HepG2 (cell line): ENCODE measurements at regions not wholly inside any gene's neighbourhood (a gene's known extent, or its start where the extent isn't known, plus 50 kb on each side); places are given as distances from the start of the nearest gene placed in this dataset.

ENCODE experiments used
- ATAC-seq: fragments of 200-7000 bp; cut with Tn5 transposase; 3 replicates; pipeline ENCODE4 v1.9.1; 2020; ENCODE audit warnings: mild to moderate bottlenecking, moderate library complexity
- BruUV-seq: library from RNA; stranded (reverse); fragments of 400-500 nt; replicated peaks from 2 replicates; lab custom pipeline; 2021; lab: Mats Ljungman, UMichigan
- CTCF ChIA-PET: fragments of 300-600 bp; formaldehyde crosslinking; extraction: SDS; loops from one replicate; lab custom pipeline; 2021; ENCODE audit warnings: low total read pairs, inconsistent platforms, low intra/inter-chr PET ratio; lab: Yijun Ruan, JAX
- POLR2A ChIA-PET: fragments of 350-600 bp; sonication (Branson Sonifier 250); formaldehyde crosslinking; loops from one replicate; lab custom pipeline; 2020; ENCODE audit warnings: antibody characterized with exemption, inconsistent platforms; lab: Yijun Ruan, JAX
- DNase-seq: peaks from one replicate; pipeline ENCODE4 v3.0.0-alpha.2; 2015; ENCODE audit warnings: low spot score
- FAIRE-seq: peaks from 3 replicates; lab custom pipeline; 2011; peaks lifted over from hg19 to GRCh38; lab: Jason Lieb, UNC
- H2AFZ ChIP-seq: one replicate; pipeline ENCODE4 v1.6.1; 2011; ENCODE audit warnings: low read length, inconsistent platforms
- H3K27ac ChIP-seq: fragments of 300-600 bp; 3 replicates; pipeline ENCODE4 v1.8.0; 2011; ENCODE audit warnings: mixed run types, mild to moderate bottlenecking, mixed read lengths, low read length, inconsistent platforms; ENCODE audit not compliant: insufficient read depth; ENCODE audit errors: extremely low read length
- H3K27me3 ChIP-seq, 2 experiments: fragments of 200-600 bp in 1 of 2; 2 replicates in 1 of 2; 3 replicates in 1 of 2; pipeline versions ENCODE4 v1.6.0 to v1.8.0; 2011; ENCODE audit warnings: low read length in 2 of 2, mild to moderate bottlenecking in 2 of 2, moderate library complexity in 2 of 2, inconsistent platforms in 1 of 2; ENCODE audit not compliant: insufficient read depth in 2 of 2, control insufficient read depth in 1 of 2
- H3K36me3 ChIP-seq, 2 experiments: fragments of 200-600 bp in 1 of 2; replicated peaks in 1 of 2; 2 replicates in 1 of 2; 3 replicates in 1 of 2; pipeline versions ENCODE4 v1.5.1 to v1.8.0; 2011; ENCODE audit warnings: low read length in 2 of 2, inconsistent platforms in 1 of 2; ENCODE audit not compliant: insufficient read depth in 2 of 2, control insufficient read depth in 1 of 2
- H3K4me1 ChIP-seq: 2 replicates; pipeline ENCODE4 v1.5.1; 2012; ENCODE audit warnings: low read length, inconsistent platforms; ENCODE audit not compliant: insufficient read depth
- H3K4me2 ChIP-seq: 2 replicates; pipeline ENCODE4 v1.6.0; 2011; ENCODE audit warnings: low read depth, low read length, inconsistent platforms
- H3K4me3 ChIP-seq, 3 experiments: fragments of 200-600 bp in 1 of 3; sonication (generic), shearing (Covaris generic) in 1 of 3; replicated peaks in 1 of 3; 2 replicates each; pipeline ENCODE4 v1.5.1; 2011 to 2016; ENCODE audit warnings: low read length in 3 of 3, inconsistent platforms in 2 of 3, low read depth in 2 of 3, mild to moderate bottlenecking in 2 of 3, control low read depth in 1 of 3, mixed read lengths in 1 of 3; ENCODE audit not compliant: insufficient read depth in 1 of 3
- H3K79me2 ChIP-seq: one replicate; pipeline ENCODE4 v1.6.1; 2011; ENCODE audit warnings: low read length, inconsistent platforms; ENCODE audit not compliant: insufficient read depth
- H3K9ac ChIP-seq: 2 replicates; pipeline ENCODE4 v1.6.0; 2011; ENCODE audit warnings: mild to moderate bottlenecking, low read depth, low read length, inconsistent platforms; ENCODE audit not compliant: insufficient read depth
- H3K9me3 ChIP-seq: 2 replicates; pipeline ENCODE4 v1.5.1; 2012; ENCODE audit warnings: mild to moderate bottlenecking, low read length
- H4K20me1 ChIP-seq: 2 replicates; pipeline ENCODE4 v1.6.0; 2011; ENCODE audit warnings: inconsistent platforms, mild to moderate bottlenecking, low read length, moderate library complexity; ENCODE audit not compliant: insufficient read depth
- AHR ChIP-seq: IDR thresholded peaks from 2 replicates; pipeline ENCODE4 v1.6.1; 2018; ENCODE audit warnings: missing genetic modification reagents, missing compliant biosample characterization
- EEA1 ChIP-seq: sonication (generic); formaldehyde crosslinking; IDR thresholded peaks from 2 replicates; pipeline ENCODE4 v1.5.1; 2020; ENCODE audit warnings: mild to moderate bottlenecking, missing genetic modification reagents, borderline replicate concordance
- ELF4 ChIP-seq: sonication (generic); formaldehyde crosslinking; IDR thresholded peaks from 2 replicates; pipeline ENCODE4 v1.5.0; 2020; ENCODE audit warnings: missing genetic modification reagents, mild to moderate bottlenecking, moderate library complexity, borderline replicate concordance
- SIX1 ChIP-seq: sonication (generic); formaldehyde crosslinking; IDR thresholded peaks from 2 replicates; pipeline ENCODE4 v1.4.0; 2020; ENCODE audit warnings: missing genetic modification reagents, borderline replicate concordance
- SP1 ChIP-seq, 2 experiments: fragments of 450-650 bp in 1 of 2; sonication (generic) in 1 of 2; formaldehyde crosslinking in 1 of 2; IDR thresholded peaks; 2 replicates each; pipeline versions ENCODE4 v1.4.0 to v1.6.1; 2016 to 2020; ENCODE audit warnings: missing genetic modification reagents in 1 of 2
- U2AF2 ChIP-seq: fragments of 200-400 bp; formaldehyde crosslinking; IDR thresholded peaks from 2 replicates; pipeline ENCODE4 v1.6.1; 2017; ENCODE audit warnings: low read depth, mild to moderate bottlenecking, low read length
- ZNF230 ChIP-seq: sonication (generic); formaldehyde crosslinking; IDR thresholded peaks from 2 replicates; pipeline ENCODE4 v1.4.0; 2020; ENCODE audit warnings: mild to moderate bottlenecking, missing genetic modification reagents
- ZNF3 ChIP-seq: IDR thresholded peaks from 2 replicates; pipeline ENCODE4 v1.7.0; 2017; ENCODE audit warnings: inconsistent platforms
- ZNF432 ChIP-seq: sonication (generic); formaldehyde crosslinking; IDR thresholded peaks from 2 replicates; pipeline ENCODE4 v1.5.0; 2020; ENCODE audit warnings: missing genetic modification reagents, mild to moderate bottlenecking, borderline replicate concordance
- ZNF557 ChIP-seq: sonication (generic); formaldehyde crosslinking; IDR thresholded peaks from 2 replicates; pipeline ENCODE4 v1.4.0; 2020; ENCODE audit warnings: missing genetic modification reagents
- ZNF564 ChIP-seq: sonication (generic); formaldehyde crosslinking; IDR thresholded peaks from 2 replicates; pipeline ENCODE4 v1.8.1; 2023; ENCODE audit warnings: mild to moderate bottlenecking, missing genetic modification reagents
- ZNF878 ChIP-seq: sonication (generic); formaldehyde crosslinking; IDR thresholded peaks from 2 replicates; pipeline ENCODE4 v1.8.1; 2023; ENCODE audit warnings: mild to moderate bottlenecking, missing genetic modification reagents, moderate library complexity
- WGBS: methylation state at CpG from one replicate; pipeline ENCODE4 v1.1.6; 2017; ENCODE audit warnings: low lambda C conversion rate; 5-methylcytosine and 5-hydroxymethylcytosine counted together
- in situ Hi-C: cut with HindIII; loops from 2 replicates; pipeline ENCODE4 v1.10.0; 2017; ENCODE audit warnings: low pct_unique_long_range_greater_than_20kb; ENCODE audit not compliant: extremely low pct_ligation_motif_present
- intact Hi-C: fragments of 100-400 bp; cut with micrococcal nuclease; formaldehyde crosslinking; loops from one replicate; pipeline ENCODE4 v1.10.0; 2022; ENCODE audit not compliant: unreplicated experiment
- TF ChIP-seq, protein P1 (sequence below): sonication (generic); formaldehyde crosslinking; IDR thresholded peaks from 2 replicates; pipeline ENCODE4 v1.4.0; 2020; ENCODE audit warnings: low read depth, mild to moderate bottlenecking, missing genetic modification reagents
- TF ChIP-seq, protein P2 (sequence below): sonication (generic); formaldehyde crosslinking; IDR thresholded peaks from 2 replicates; pipeline ENCODE4 v1.4.0; 2020; ENCODE audit warnings: missing genetic modification reagents

DNA sequence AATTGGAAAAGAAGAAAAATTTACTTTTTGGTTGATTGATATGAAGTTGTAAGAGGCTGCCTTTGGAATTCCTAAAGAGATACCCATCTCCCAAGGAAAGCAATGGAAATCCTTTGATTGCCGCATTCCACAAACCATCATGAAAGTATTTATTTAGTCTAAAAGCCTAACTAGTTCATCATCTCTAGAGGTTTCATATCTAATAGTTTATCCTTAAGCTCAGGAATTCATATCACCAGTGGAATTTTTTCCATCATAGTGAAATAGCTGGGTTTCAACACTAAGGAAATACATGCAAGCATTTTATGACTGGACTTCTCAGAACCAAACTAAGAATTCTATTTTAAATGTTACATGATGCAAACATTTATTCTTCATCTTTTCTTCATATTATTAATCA lies 144.9 kb downstream of the FBXO8 start:
- TF ChIP-seq AHR (CRISPR knock-in tag) (no peak), U2AF2 (no peak), ZNF432 (CRISPR knock-in tag) (no peak), EEA1 (CRISPR knock-in tag) (no peak), SP1 (IDR thresholded peaks at IDR 0.05) (no peak), SP1 (CRISPR knock-in tag; IDR thresholded peaks at IDR 0.05) (no peak), ZNF557 (CRISPR knock-in tag) (no peak), ZNF230 (no peak), ELF4 (CRISPR knock-in tag) (no peak), ZNF3 (CRISPR knock-in tag) (no peak), SIX1 (no peak), ZNF878 (CRISPR knock-in tag) (no peak), ZNF564 (CRISPR knock-in tag) (no peak)
- TF ChIP-seq, protein P1, sequence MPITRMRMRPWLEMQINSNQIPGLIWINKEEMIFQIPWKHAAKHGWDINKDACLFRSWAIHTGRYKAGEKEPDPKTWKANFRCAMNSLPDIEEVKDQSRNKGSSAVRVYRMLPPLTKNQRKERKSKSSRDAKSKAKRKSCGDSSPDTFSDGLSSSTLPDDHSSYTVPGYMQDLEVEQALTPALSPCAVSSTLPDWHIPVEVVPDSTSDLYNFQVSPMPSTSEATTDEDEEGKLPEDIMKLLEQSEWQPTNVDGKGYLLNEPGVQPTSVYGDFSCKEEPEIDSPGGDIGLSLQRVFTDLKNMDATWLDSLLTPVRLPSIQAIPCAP (CRISPR knock-in tag) = no peak
- TF ChIP-seq, protein P2, sequence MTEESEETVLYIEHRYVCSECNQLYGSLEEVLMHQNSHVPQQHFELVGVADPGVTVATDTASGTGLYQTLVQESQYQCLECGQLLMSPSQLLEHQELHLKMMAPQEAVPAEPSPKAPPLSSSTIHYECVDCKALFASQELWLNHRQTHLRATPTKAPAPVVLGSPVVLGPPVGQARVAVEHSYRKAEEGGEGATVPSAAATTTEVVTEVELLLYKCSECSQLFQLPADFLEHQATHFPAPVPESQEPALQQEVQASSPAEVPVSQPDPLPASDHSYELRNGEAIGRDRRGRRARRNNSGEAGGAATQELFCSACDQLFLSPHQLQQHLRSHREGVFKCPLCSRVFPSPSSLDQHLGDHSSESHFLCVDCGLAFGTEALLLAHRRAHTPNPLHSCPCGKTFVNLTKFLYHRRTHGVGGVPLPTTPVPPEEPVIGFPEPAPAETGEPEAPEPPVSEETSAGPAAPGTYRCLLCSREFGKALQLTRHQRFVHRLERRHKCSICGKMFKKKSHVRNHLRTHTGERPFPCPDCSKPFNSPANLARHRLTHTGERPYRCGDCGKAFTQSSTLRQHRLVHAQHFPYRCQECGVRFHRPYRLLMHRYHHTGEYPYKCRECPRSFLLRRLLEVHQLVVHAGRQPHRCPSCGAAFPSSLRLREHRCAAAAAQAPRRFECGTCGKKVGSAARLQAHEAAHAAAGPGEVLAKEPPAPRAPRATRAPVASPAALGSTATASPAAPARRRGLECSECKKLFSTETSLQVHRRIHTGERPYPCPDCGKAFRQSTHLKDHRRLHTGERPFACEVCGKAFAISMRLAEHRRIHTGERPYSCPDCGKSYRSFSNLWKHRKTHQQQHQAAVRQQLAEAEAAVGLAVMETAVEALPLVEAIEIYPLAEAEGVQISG (CRISPR knock-in tag) = no peak
- BruUV-seq = no TSS peak

More for the DNA sequence above, 144.9 kb downstream of the FBXO8 start:
- ATAC-seq (no peak), DNase-seq (no peak), FAIRE-seq (no peak)
- in situ Hi-C loops (no loop called here), intact Hi-C loops (no loop called here)
- Histone ChIP-seq H3K4me3 (no peak overlapping the region), H3K27ac (no peak overlapping the region), H3K9ac (no peak overlapping the region), H3K9me3 (no peaks in the 10 kb centered on the region), H3K4me1 (no peaks in the 10 kb centered on the region), H3K36me3 (no peaks in the 10 kb centered on the region), H2AFZ (no peak overlapping the region), H3K79me2 (no peaks in the 10 kb centered on the region), H4K20me1 (no peaks in the 10 kb centered on the region), H3K4me2 (no peak overlapping the region), H3K27me3 (no peaks in the 10 kb centered on the region)
- WGBS = 4% methylated on average over 1 of the region's 1 CpG
- ChIA-PET POLR2A (no interaction called here), CTCF (no interaction called here)
